WTC11 (cell line): ENCODE measurements at regions not wholly inside any gene's neighbourhood (a gene's known extent, or its start where the extent isn't known, plus 50 kb on each side); places are given as distances from the start of the nearest gene placed in this dataset.

Source experiments
- ATAC-seq: fragments of 200-7000 bp; cut with Tn5 transposase; 2 replicates; pipeline ENCODE4 v1.10.0; 2021; ENCODE audit warnings: mild to moderate bottlenecking, moderate library complexity
- CTCF ChIA-PET: fragments of 300-600 bp; sonication (Branson Sonifier 250); formaldehyde crosslinking; loops from one replicate; lab custom pipeline; 2021; ENCODE audit warnings: antibody characterized with exemption; lab: Charles Lee
- POLR2A ChIA-PET: fragments of 350-600 bp; sonication (Branson Sonifier 250); formaldehyde crosslinking; loops from one replicate; lab custom pipeline; 2021; ENCODE audit warnings: antibody characterized with exemption; lab: Charles Lee
- DNase-seq: peaks from one replicate; pipeline ENCODE4 v3.0.0; 2021; ENCODE audit warnings: low spot score
- H3K27ac Mint-ChIP-seq: 2 replicates; pipeline ENCODE4 v1.8.0; 2021; ENCODE audit warnings: mixed read lengths
- H3K27me3 Mint-ChIP-seq: 2 replicates; pipeline ENCODE4 v1.8.0; 2021; ENCODE audit warnings: low read depth, mild to moderate bottlenecking, moderate library complexity, mixed read lengths
- H3K36me3 Mint-ChIP-seq: 2 replicates; pipeline ENCODE4 v1.8.0; 2021; ENCODE audit warnings: mixed read lengths
- H3K4me1 Mint-ChIP-seq: 2 replicates; pipeline ENCODE4 v1.8.0; 2022; ENCODE audit warnings: mixed read lengths
- H3K4me3 Mint-ChIP-seq: 2 replicates; pipeline ENCODE4 v1.8.0; 2021; ENCODE audit warnings: mild to moderate bottlenecking, moderate library complexity, mixed read lengths
- H3K9me3 Mint-ChIP-seq: 2 replicates; pipeline ENCODE4 v1.8.0; 2021; ENCODE audit warnings: mixed read lengths
- AFF4 ChIP-seq: sonication (generic); formaldehyde crosslinking; IDR thresholded peaks from 2 replicates; pipeline ENCODE4 v1.8.1; 2023; ENCODE audit warnings: mild to moderate bottlenecking, missing genetic modification reagents, borderline replicate concordance
- ATF6 ChIP-seq: sonication (generic); formaldehyde crosslinking; IDR thresholded peaks from 2 replicates; pipeline ENCODE4 v1.8.1; 2023; ENCODE audit warnings: mild to moderate bottlenecking, missing genetic modification reagents
- CBFB ChIP-seq: sonication (generic); formaldehyde crosslinking; IDR thresholded peaks from 2 replicates; pipeline ENCODE4 v1.8.1; 2022; ENCODE audit warnings: mild to moderate bottlenecking, low read depth, missing genetic modification reagents
- CDX4 ChIP-seq: fragments of 250-450 bp; sonication (Bioruptor Pico); IDR thresholded peaks from 2 replicates; pipeline ENCODE4 v1.9.0; 2021; ENCODE audit warnings: moderate library complexity, mild to moderate bottlenecking, inconsistent platforms, borderline replicate concordance
- ETV6 ChIP-seq: sonication (generic); formaldehyde crosslinking; IDR thresholded peaks from 2 replicates; pipeline ENCODE4 v1.8.1; 2022; ENCODE audit warnings: mild to moderate bottlenecking, missing genetic modification reagents
- FOXP1 ChIP-seq: sonication (generic); formaldehyde crosslinking; IDR thresholded peaks from 2 replicates; pipeline ENCODE4 v1.8.0; 2022; ENCODE audit warnings: missing genetic modification reagents, mild to moderate bottlenecking, moderate library complexity, borderline replicate concordance
- GABPB1 ChIP-seq: sonication (generic); formaldehyde crosslinking; IDR thresholded peaks from 2 replicates; pipeline ENCODE4 v1.8.1; 2023; ENCODE audit warnings: mild to moderate bottlenecking, missing genetic modification reagents
- HMGXB4 ChIP-seq: sonication (generic); formaldehyde crosslinking; IDR thresholded peaks from 2 replicates; pipeline ENCODE4 v1.8.1; 2023; ENCODE audit warnings: mild to moderate bottlenecking, moderate library complexity, missing genetic modification reagents
- IRF2 ChIP-seq: sonication (generic); formaldehyde crosslinking; IDR thresholded peaks from 2 replicates; pipeline ENCODE4 v1.8.0; 2022; ENCODE audit warnings: low read depth, missing genetic modification reagents, borderline replicate concordance
- JAZF1 ChIP-seq: fragments of 250-450 bp; sonication (Bioruptor Pico); IDR thresholded peaks from 2 replicates; pipeline ENCODE4 v1.9.0; 2021; ENCODE audit warnings: moderate library complexity, mild to moderate bottlenecking, inconsistent platforms
- KAT7 ChIP-seq: sonication (generic); formaldehyde crosslinking; IDR thresholded peaks from 2 replicates; pipeline ENCODE4 v1.8.1; 2023; ENCODE audit warnings: missing genetic modification reagents, mild to moderate bottlenecking, borderline replicate concordance
- MXD4 ChIP-seq: fragments of 250-450 bp; sonication (Bioruptor Pico); IDR thresholded peaks from 2 replicates; pipeline ENCODE4 v1.8.0; 2021; ENCODE audit warnings: mild to moderate bottlenecking, moderate library complexity, borderline replicate concordance
- NR1H2 ChIP-seq: sonication (generic); formaldehyde crosslinking; IDR thresholded peaks from 2 replicates; pipeline ENCODE4 v1.9.0; 2021; ENCODE audit warnings: mild to moderate bottlenecking, moderate library complexity, missing genetic modification reagents
- PREB ChIP-seq: sonication (generic); formaldehyde crosslinking; IDR thresholded peaks from 2 replicates; pipeline ENCODE4 v1.8.1; 2022; ENCODE audit warnings: mild to moderate bottlenecking, missing genetic modification reagents, moderate library complexity, borderline replicate concordance
- SMAD4 ChIP-seq: sonication (generic); formaldehyde crosslinking; IDR thresholded peaks from 2 replicates; pipeline ENCODE4 v1.8.0; 2022; ENCODE audit warnings: mild to moderate bottlenecking, missing genetic modification reagents
- USF2 ChIP-seq: sonication (generic); formaldehyde crosslinking; IDR thresholded peaks from 2 replicates; pipeline ENCODE4 v1.8.1; 2023; ENCODE audit warnings: mild to moderate bottlenecking, missing genetic modification reagents, moderate library complexity
- ZNF121 ChIP-seq: sonication (generic); formaldehyde crosslinking; IDR thresholded peaks from 2 replicates; pipeline ENCODE4 v1.8.0; 2023; ENCODE audit warnings: missing genetic modification reagents
- ZNF219 ChIP-seq: sonication (generic); formaldehyde crosslinking; IDR thresholded peaks from 2 replicates; pipeline ENCODE4 v1.8.0; 2023; ENCODE audit warnings: missing genetic modification reagents, mild to moderate bottlenecking, borderline replicate concordance
- TF ChIP-seq, protein P1 (sequence below): fragments of 200-600 bp; IDR thresholded peaks from 2 replicates; pipeline ENCODE4 v1.8.0; 2022; ENCODE audit warnings: antibody characterized with exemption
- TF ChIP-seq, protein P2 (sequence below): sonication (generic); formaldehyde crosslinking; IDR thresholded peaks from 2 replicates; pipeline ENCODE4 v1.8.0; 2022; ENCODE audit warnings: missing genetic modification reagents

- no peak overlapping the region for H3K27ac Mint-ChIP-seq
- no peaks in the 10 kb centered on the region for H3K9me3 Mint-ChIP-seq
- no peaks in the 10 kb centered on the region for H3K36me3 Mint-ChIP-seq
- H3K4me3 Mint-ChIP-seq, result no peak overlapping the region
- no peak for ATAC-seq
- DNase-seq, result no peak
- no peaks in the 10 kb centered on the region for H3K27me3 Mint-ChIP-seq
- H3K4me1 Mint-ChIP-seq, result no peaks in the 10 kb centered on the region
- ChIA-PET POLR2A (no interaction called here), CTCF (no interaction called here)
- TF ChIP-seq PREB (CRISPR knock-in tag) (no peak), JAZF1 (CRISPR knock-in tag) (no peak), ATF6 (no peak), SMAD4 (CRISPR knock-in tag) (no peak), IRF2 (CRISPR knock-in tag) (no peak), AFF4 (no peak), USF2 (CRISPR knock-in tag) (no peak)
- TF ChIP-seq, protein P1, sequence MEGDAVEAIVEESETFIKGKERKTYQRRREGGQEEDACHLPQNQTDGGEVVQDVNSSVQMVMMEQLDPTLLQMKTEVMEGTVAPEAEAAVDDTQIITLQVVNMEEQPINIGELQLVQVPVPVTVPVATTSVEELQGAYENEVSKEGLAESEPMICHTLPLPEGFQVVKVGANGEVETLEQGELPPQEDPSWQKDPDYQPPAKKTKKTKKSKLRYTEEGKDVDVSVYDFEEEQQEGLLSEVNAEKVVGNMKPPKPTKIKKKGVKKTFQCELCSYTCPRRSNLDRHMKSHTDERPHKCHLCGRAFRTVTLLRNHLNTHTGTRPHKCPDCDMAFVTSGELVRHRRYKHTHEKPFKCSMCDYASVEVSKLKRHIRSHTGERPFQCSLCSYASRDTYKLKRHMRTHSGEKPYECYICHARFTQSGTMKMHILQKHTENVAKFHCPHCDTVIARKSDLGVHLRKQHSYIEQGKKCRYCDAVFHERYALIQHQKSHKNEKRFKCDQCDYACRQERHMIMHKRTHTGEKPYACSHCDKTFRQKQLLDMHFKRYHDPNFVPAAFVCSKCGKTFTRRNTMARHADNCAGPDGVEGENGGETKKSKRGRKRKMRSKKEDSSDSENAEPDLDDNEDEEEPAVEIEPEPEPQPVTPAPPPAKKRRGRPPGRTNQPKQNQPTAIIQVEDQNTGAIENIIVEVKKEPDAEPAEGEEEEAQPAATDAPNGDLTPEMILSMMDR, result no peak
- TF ChIP-seq, protein P2, sequence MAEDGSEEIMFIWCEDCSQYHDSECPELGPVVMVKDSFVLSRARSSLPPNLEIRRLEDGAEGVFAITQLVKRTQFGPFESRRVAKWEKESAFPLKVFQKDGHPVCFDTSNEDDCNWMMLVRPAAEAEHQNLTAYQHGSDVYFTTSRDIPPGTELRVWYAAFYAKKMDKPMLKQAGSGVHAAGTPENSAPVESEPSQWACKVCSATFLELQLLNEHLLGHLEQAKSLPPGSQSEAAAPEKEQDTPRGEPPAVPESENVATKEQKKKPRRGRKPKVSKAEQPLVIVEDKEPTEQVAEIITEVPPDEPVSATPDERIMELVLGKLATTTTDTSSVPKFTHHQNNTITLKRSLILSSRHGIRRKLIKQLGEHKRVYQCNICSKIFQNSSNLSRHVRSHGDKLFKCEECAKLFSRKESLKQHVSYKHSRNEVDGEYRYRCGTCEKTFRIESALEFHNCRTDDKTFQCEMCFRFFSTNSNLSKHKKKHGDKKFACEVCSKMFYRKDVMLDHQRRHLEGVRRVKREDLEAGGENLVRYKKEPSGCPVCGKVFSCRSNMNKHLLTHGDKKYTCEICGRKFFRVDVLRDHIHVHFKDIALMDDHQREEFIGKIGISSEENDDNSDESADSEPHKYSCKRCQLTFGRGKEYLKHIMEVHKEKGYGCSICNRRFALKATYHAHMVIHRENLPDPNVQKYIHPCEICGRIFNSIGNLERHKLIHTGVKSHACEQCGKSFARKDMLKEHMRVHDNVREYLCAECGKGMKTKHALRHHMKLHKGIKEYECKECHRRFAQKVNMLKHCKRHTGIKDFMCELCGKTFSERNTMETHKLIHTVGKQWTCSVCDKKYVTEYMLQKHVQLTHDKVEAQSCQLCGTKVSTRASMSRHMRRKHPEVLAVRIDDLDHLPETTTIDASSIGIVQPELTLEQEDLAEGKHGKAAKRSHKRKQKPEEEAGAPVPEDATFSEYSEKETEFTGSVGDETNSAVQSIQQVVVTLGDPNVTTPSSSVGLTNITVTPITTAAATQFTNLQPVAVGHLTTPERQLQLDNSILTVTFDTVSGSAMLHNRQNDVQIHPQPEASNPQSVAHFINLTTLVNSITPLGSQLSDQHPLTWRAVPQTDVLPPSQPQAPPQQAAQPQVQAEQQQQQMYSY (CRISPR knock-in tag), result no peak
Measured at GRCh38 chr4:111698361-111698760, 446.9 kb upstream of the FAM241A start.

GRCh38 chr4:111699165-111699564 is 446.1 kb upstream of the FAM241A start:
- ChIA-PET POLR2A (no interaction called here), CTCF (no interaction called here)
- ATAC-seq (no peak), DNase-seq (no peak)
- Mint-ChIP-seq H3K9me3 (no peaks in the 10 kb centered on the region), H3K27ac (no peak overlapping the region), H3K4me1 (no peaks in the 10 kb centered on the region), H3K27me3 (no peaks in the 10 kb centered on the region), H3K36me3 (no peaks in the 10 kb centered on the region), H3K4me3 (no peak overlapping the region)
- no peak for TF ChIP-seq ETV6 (CRISPR knock-in tag)
- TF ChIP-seq MXD4 (CRISPR knock-in tag), result no peak
- no peak for TF ChIP-seq KAT7 (CRISPR knock-in tag)
- TF ChIP-seq CBFB, result no peak
- no peak for TF ChIP-seq NR1H2 (CRISPR knock-in tag)
- TF ChIP-seq GABPB1 (CRISPR knock-in tag), result no peak
- TF ChIP-seq FOXP1, result no peak
- no peak for TF ChIP-seq ZNF121 (CRISPR knock-in tag)
- TF ChIP-seq HMGXB4, result no peak
- TF ChIP-seq ZNF219, result no peak
- no peak for TF ChIP-seq CDX4 (CRISPR knock-in tag)
